Endothelial cell of umbilical vein (primary cell): ENCODE measurements at regions not wholly inside any gene's neighbourhood (a gene's known extent, or its start where the extent isn't known, plus 50 kb on each side); places are given as distances from the start of the nearest gene placed in this dataset.

Experiments
- BruUV-seq: library from RNA; stranded (reverse); fragments of 400-500 nt; replicated peaks from 2 replicates; lab custom pipeline; 2021; lab: Mats Ljungman, UMichigan
- CTCF ChIA-PET: fragments of 300-600, 350-600 bp; sonication (Branson Sonifier 250); formaldehyde crosslinking; loops from one replicate; lab custom pipeline; 2021; ENCODE audit warnings: antibody characterized with exemption, inconsistent platforms; lab: Charles Lee
- POLR2A ChIA-PET: fragments of 300-600, 350-600 bp; sonication (Branson Sonifier 250); formaldehyde crosslinking; loops from one replicate; lab custom pipeline; 2021; ENCODE audit warnings: antibody characterized with exemption, inconsistent platforms; lab: Charles Lee
- DNase-seq: peaks from one replicate; pipeline ENCODE4 v3.0.0-alpha.2; 2011; ENCODE audit warnings: low read depth, low spot score
- FAIRE-seq: peaks from 2 replicates; lab custom pipeline; 2011; peaks lifted over from hg19 to GRCh38; lab: Jason Lieb, UNC
- H2AFZ ChIP-seq: 2 replicates; pipeline ENCODE4 v1.6.0; 2012; ENCODE audit warnings: low read depth, low read length, control low read depth, inconsistent platforms
- H3K27ac ChIP-seq: 2 replicates; pipeline ENCODE4 v1.5.1; 2011; ENCODE audit warnings: low read depth, mild to moderate bottlenecking, control low read depth, low read length, moderate library complexity; ENCODE audit not compliant: insufficient read depth
- H3K27me3 ChIP-seq, 2 experiments: 2 replicates each; pipeline versions ENCODE4 v1.6.0 to v1.6.1; 2011; ENCODE audit warnings: low read length in 2 of 2, mixed read lengths in 1 of 2; ENCODE audit not compliant: control insufficient read depth in 2 of 2, insufficient read depth in 2 of 2
- H3K36me3 ChIP-seq, 2 experiments: 2 replicates in 1 of 2; 3 replicates in 1 of 2; pipeline ENCODE4 v1.5.1; 2011; ENCODE audit warnings: low read length in 2 of 2, mild to moderate bottlenecking in 1 of 2, moderate library complexity in 1 of 2; ENCODE audit not compliant: control insufficient read depth in 2 of 2, insufficient read depth in 2 of 2; ENCODE audit errors: extremely low read depth in 1 of 2
- H3K4me1 ChIP-seq: 3 replicates; pipeline ENCODE4 v1.5.1; 2011; ENCODE audit warnings: mild to moderate bottlenecking, low read length; ENCODE audit not compliant: control insufficient read depth, insufficient read depth; ENCODE audit errors: extremely low read depth
- H3K4me2 ChIP-seq: 2 replicates; pipeline ENCODE4 v1.6.1; 2011; ENCODE audit warnings: low read length, control low read depth, mixed read lengths; ENCODE audit not compliant: insufficient read depth
- H3K4me3 ChIP-seq, 3 experiments: fragments of 200-600 bp in 1 of 3; sonication (generic), shearing (Covaris generic) in 1 of 3; replicated peaks in 1 of 3; 2 replicates each; pipeline ENCODE4 v1.5.1; 2011 to 2016; ENCODE audit warnings: control low read depth in 3 of 3, low read length in 3 of 3, mild to moderate bottlenecking in 2 of 3, inconsistent platforms in 1 of 3, low read depth in 1 of 3, moderate library complexity in 1 of 3; ENCODE audit not compliant: insufficient read depth in 1 of 3
- H3K79me2 ChIP-seq: 2 replicates; pipeline ENCODE4 v1.6.0; 2012; ENCODE audit warnings: low read length, inconsistent platforms; ENCODE audit not compliant: control insufficient read depth, insufficient read depth
- H3K9ac ChIP-seq: replicated peaks from 2 replicates; pipeline ENCODE3; 2011; ENCODE audit warnings: low read length, control low read depth; ENCODE audit not compliant: insufficient read depth; ENCODE audit errors: extremely low read depth
- H3K9me1 ChIP-seq: replicated peaks from 3 replicates; pipeline ENCODE4 v1.6.0; 2011; ENCODE audit warnings: mild to moderate bottlenecking, low read length; ENCODE audit not compliant: control insufficient read depth, insufficient read depth; ENCODE audit errors: extremely low read depth
- H3K9me3 ChIP-seq: replicated peaks from 2 replicates; pipeline ENCODE4 v1.5.1; 2012; ENCODE audit warnings: low read length, inconsistent platforms; ENCODE audit not compliant: control insufficient read depth, insufficient read depth
- H4K20me1 ChIP-seq: replicated peaks from 2 replicates; pipeline ENCODE3; 2011; ENCODE audit warnings: mild to moderate bottlenecking, low read length; ENCODE audit not compliant: control insufficient read depth, insufficient read depth; ENCODE audit errors: extremely low read depth
- CTCF ChIP-seq, 2 donors: IDR thresholded peaks; 1 replicate in 1 of 2; 2 replicates in 1 of 2; pipeline ENCODE4 v1.5.1; 2011; ENCODE audit warnings: low read length in 2 of 2, mild to moderate bottlenecking in 2 of 2, moderate library complexity in 2 of 2, control low read depth in 1 of 2, inconsistent platforms in 1 of 2, low read depth in 1 of 2; ENCODE audit not compliant: insufficient read depth in 1 of 2; ENCODE audit errors: extremely low read depth in 1 of 2
- EZH2 ChIP-seq: IDR thresholded peaks from 2 replicates; pipeline ENCODE4 v1.6.1; 2012; ENCODE audit warnings: borderline replicate concordance, low read depth, mild to moderate bottlenecking, moderate library complexity, low read length, inconsistent platforms; ENCODE audit not compliant: severe bottlenecking
- FOS ChIP-seq: IDR thresholded peaks from 2 replicates; pipeline ENCODE4 v1.6.1; 2011; ENCODE audit warnings: mild to moderate bottlenecking, low read length, moderate library complexity, borderline replicate concordance; ENCODE audit not compliant: insufficient read depth
- GATA2 ChIP-seq: IDR thresholded peaks from 2 replicates; pipeline ENCODE4 v1.7.0; 2011; ENCODE audit warnings: low read depth, mild to moderate bottlenecking, moderate library complexity, mixed read lengths, low read length; ENCODE audit not compliant: insufficient read length, insufficient read depth
- JUN ChIP-seq: IDR thresholded peaks from 2 replicates; pipeline ENCODE4 v1.6.1; 2011; ENCODE audit warnings: borderline replicate concordance, low read depth; ENCODE audit not compliant: insufficient read length, insufficient read depth
- MAX ChIP-seq: IDR thresholded peaks from 2 replicates; pipeline ENCODE4 v1.6.1; 2011; ENCODE audit not compliant: insufficient read depth, insufficient read length
- MYC ChIP-seq: IDR thresholded peaks from one replicate; pipeline ENCODE4 v1.6.1; 2011; ENCODE audit warnings: mild to moderate bottlenecking, low read depth, low read length
- POLR2A ChIP-seq: IDR thresholded peaks from 2 replicates; pipeline ENCODE4 v1.6.1; 2012; ENCODE audit warnings: low read depth, mild to moderate bottlenecking, control low read depth, low read length
- POLR2AphosphoS5 ChIP-seq: IDR thresholded peaks from 2 replicates; pipeline ENCODE4 v1.6.1; 2012; ENCODE audit warnings: low read depth, mild to moderate bottlenecking, control low read depth, low read length, moderate library complexity; ENCODE audit not compliant: insufficient read depth
- dilution Hi-C: fragments of 300-500 bp; cut with MboI; formaldehyde crosslinking; loops from one replicate; pipeline ENCODE4 v1.15.0; 2019; ENCODE audit warnings: low sequenced_read_pairs; ENCODE audit not compliant: extremely low pct_ligation_motif_present
- intact Hi-C: fragments of 100-400 bp; cut with micrococcal nuclease; formaldehyde crosslinking; loops from one replicate; pipeline ENCODE4 v1.10.0; 2022

GRCh38 chr7:41796331-41796730 is 93.4 kb upstream of the INHBA start:
- Histone ChIP-seq H3K27ac (no peak overlapping the region), H3K4me2 (no peak overlapping the region), H3K36me3 (no peaks in the 10 kb centered on the region), H3K9me1 (no peaks in the 10 kb centered on the region), H3K4me3 (no peak overlapping the region), H3K79me2 (no peaks in the 10 kb centered on the region), H3K4me1 (no peaks in the 10 kb centered on the region), H3K9me3 (no peaks in the 10 kb centered on the region), H3K9ac (no peak overlapping the region), H4K20me1 (no peaks in the 10 kb centered on the region), H2AFZ (no peak overlapping the region), H3K27me3 (no peaks in the 10 kb centered on the region)
- no TSS peak for BruUV-seq
- DNase-seq (no peak), FAIRE-seq (no peak)
- ChIA-PET CTCF (no interaction called here), POLR2A (no interaction called here)
- intact Hi-C loops, result no loop called here
- dilution Hi-C loops, result no loop called here
- TF ChIP-seq GATA2, result no peak
- TF ChIP-seq FOS, result no peak
- TF ChIP-seq MAX, result no peak
- TF ChIP-seq MYC, result no peak
- no peak for TF ChIP-seq POLR2A
- no peak for TF ChIP-seq EZH2
- no peak for TF ChIP-seq JUN
- no peak for TF ChIP-seq POLR2AphosphoS5
- no peak for TF ChIP-seq CTCF (IDR thresholded peaks at IDR 0.05; ENCODE audit: extremely low read depth in 1 of 2, insufficient read depth in 1 of 2, low read depth in 1 of 2, low read length in 2 of 2)
